Memory B cell (primary cell): ENCODE measurements at regions not wholly inside any gene's neighbourhood (a gene's known extent, or its start where the extent isn't known, plus 50 kb on each side); places are given as distances from the start of the nearest gene placed in this dataset.
"Not testable (repeated sequence)": the region's sequence is repeated elsewhere in the genome, so short reads cannot be mapped to it uniquely, and the experiment has no call there.

Experiments used
- ATAC-seq: fragments of 150-1000 bp; cut with Tn5 transposase; 2 replicates; pipeline ENCODE4 v1.10.0; 2021; ENCODE audit warnings: low read depth, mild to moderate bottlenecking, moderate library complexity
- DNase-seq, 2 donors: peaks; one replicate each; pipeline ENCODE4 v3.0.0; 2022; ENCODE audit warnings: low spot score in 2 of 2
- H3K27ac Mint-ChIP-seq: one replicate; pipeline ENCODE4 v1.8.0; 2022; ENCODE audit warnings: mild to moderate bottlenecking, moderate library complexity, mixed read lengths
- H3K27me3 Mint-ChIP-seq: one replicate; pipeline ENCODE4 v1.8.0; 2022; ENCODE audit warnings: mixed read lengths
- H3K36me3 Mint-ChIP-seq: one replicate; pipeline ENCODE4 v1.8.0; 2022; ENCODE audit warnings: mild to moderate bottlenecking, mixed read lengths
- H3K4me1 Mint-ChIP-seq: one replicate; pipeline ENCODE4 v1.8.0; 2022; ENCODE audit warnings: mixed read lengths
- H3K4me3 Mint-ChIP-seq: one replicate; pipeline ENCODE4 v1.8.0; 2022; ENCODE audit warnings: mild to moderate bottlenecking, moderate library complexity, mixed read lengths
- H3K9me3 Mint-ChIP-seq: one replicate; pipeline ENCODE4 v1.8.0; 2022; ENCODE audit warnings: mixed read lengths

DNA sequence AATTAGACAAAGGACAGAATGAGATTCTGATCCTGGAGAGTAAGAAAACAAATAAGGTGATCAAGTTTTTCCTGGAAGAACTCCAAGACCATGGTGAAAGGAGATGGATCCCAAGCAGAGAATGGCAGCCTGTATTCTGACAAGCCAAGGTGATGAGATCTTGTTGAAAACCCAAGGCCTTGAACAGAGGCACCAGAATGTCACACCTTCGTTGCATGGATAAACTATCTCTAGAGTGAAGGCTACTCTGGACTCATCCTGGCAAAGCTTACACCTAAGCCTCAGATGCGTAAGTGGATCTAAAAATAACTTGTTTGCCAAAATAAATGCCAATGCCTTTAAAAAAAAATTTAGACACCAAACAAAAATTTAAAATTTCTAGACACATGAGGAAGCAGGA, 605.9 kb downstream of the ETNK1 start:
- no peak for ATAC-seq
- no peak overlapping the region for H3K4me3 Mint-ChIP-seq
- no peak overlapping the region for H3K27ac Mint-ChIP-seq
- H3K9me3 Mint-ChIP-seq, result no peaks in the 10 kb centered on the region
- peaks cover 2% of the 10 kb centered on the region for H3K27me3 Mint-ChIP-seq
- no peaks in the 10 kb centered on the region for H3K36me3 Mint-ChIP-seq
- no peaks in the 10 kb centered on the region for H3K4me1 Mint-ChIP-seq
- no peak for DNase-seq

DNA sequence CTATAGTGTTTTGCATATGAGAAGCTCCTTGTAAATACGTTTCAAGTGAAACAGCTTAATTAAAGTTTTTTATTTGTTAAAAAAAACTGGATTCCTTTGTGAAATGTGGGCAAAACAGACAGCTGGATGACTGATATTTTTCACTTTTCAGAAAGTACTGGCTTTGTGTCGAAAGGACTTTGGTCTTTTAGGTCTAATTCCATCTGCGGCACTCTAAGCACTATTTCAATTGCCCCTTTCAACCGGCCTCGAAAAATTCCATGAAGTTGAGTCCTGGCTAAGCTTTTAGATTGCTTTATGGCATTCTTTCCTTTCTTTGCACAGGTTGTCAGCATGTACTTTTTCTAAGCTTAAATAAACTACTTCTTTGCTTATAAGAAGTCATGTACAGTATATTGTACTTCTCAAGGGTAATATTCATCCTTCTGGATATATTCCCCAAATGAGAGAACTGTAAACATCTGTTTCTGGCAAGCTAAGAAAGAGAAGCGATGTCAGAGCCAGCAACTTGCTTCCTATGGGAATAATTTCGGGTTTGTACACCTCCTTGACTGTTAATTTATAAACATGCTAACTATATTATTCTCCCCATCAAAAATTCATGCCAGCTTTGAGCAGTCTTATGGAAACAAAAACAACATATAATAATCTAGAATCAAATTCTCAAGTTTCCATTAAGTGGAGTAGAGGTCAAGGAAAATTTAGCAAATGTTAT, 611.3 kb downstream of the ETNK1 start:
- Mint-ChIP-seq H3K4me3 (no peak overlapping the region), H3K27ac (no peak overlapping the region)

GRCh38 chr12:23236811-23237210, 611.8 kb downstream of the ETNK1 start:
- Mint-ChIP-seq H3K4me3 (no peak overlapping the region), H3K36me3 (no peaks in the 10 kb centered on the region), H3K4me1 (no peaks in the 10 kb centered on the region), H3K27ac (no peak overlapping the region), H3K27me3 (no peaks in the 10 kb centered on the region), H3K9me3 (no peaks in the 10 kb centered on the region)
- DNase-seq, result no peak
- no peak for ATAC-seq

More for the DNA sequence above, 611.3 kb downstream of the ETNK1 start:
- Mint-ChIP-seq H3K4me1 (no peaks in the 10 kb centered on the region), H3K27me3 (no peaks in the 10 kb centered on the region), H3K36me3 (no peaks in the 10 kb centered on the region), H3K9me3 (no peaks in the 10 kb centered on the region)
- DNase-seq (no peak), ATAC-seq (no peak)

GRCh38 chr12:23238190-23238589, 613.2 kb downstream of the ETNK1 start:
- H3K9me3 Mint-ChIP-seq, result no peaks in the 10 kb centered on the region
- H3K36me3 Mint-ChIP-seq, result no peaks in the 10 kb centered on the region
- no peaks in the 10 kb centered on the region for H3K4me1 Mint-ChIP-seq
- no peaks in the 10 kb centered on the region for H3K27me3 Mint-ChIP-seq
- no peak overlapping the region for H3K27ac Mint-ChIP-seq
- DNase-seq (no peak), ATAC-seq (no peak)
- no peak overlapping the region for H3K4me3 Mint-ChIP-seq

DNA sequence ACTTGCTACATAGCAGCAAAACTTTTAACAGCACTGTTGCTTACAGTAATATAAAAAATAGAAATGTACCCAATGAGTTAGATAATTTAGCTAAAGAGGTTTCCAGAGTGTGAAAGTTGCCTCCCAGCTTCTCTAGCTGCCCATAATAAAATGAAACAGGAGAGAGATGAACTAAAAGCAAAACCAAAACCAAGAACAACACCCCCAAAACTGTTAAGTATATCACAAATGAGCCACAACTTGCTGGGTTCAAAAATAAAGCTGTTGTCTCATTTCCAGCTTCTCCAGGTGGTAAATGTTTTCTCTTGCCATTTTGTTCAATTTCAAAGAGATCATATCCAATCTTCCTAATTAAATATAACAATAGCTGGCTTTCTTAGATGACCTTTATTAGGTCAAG, 614.0 kb downstream of the ETNK1 start:
- Mint-ChIP-seq H3K36me3 (no peaks in the 10 kb centered on the region), H3K4me1 (no peaks in the 10 kb centered on the region), H3K9me3 (no peaks in the 10 kb centered on the region), H3K27ac (no peak overlapping the region), H3K4me3 (no peak overlapping the region), H3K27me3 (no peaks in the 10 kb centered on the region)
- ATAC-seq (no peak), DNase-seq (no peak)

DNA sequence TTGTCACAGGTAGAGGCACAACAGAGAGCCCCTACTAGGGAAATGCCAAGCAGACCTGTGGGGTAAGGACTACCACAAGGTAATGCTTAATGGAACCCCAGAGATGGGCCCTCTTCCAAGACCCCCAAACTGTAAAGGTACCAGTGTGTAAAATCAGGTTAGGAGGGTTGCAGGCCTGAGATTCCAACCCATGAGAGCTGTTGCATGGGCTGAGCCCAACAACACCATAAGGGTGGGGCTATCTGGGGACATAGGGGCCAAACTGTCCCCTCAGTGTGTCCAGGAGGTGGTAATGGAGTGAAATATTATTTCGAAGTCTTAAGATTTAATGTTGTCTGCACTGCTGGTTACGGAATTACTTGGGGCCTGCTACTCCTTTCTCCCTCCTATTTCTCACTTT, 620.2 kb downstream of the ETNK1 start:
- no peak for DNase-seq

GRCh38 chr12:23253191-23253590, 628.2 kb downstream of the ETNK1 start:
- H3K36me3 Mint-ChIP-seq, result no peaks in the 10 kb centered on the region
- no peaks in the 10 kb centered on the region for H3K4me1 Mint-ChIP-seq
- H3K27ac Mint-ChIP-seq, result no peak overlapping the region
- H3K27me3 Mint-ChIP-seq, result peaks cover 6% of the 10 kb centered on the region
- no peaks in the 10 kb centered on the region for H3K9me3 Mint-ChIP-seq
- H3K4me3 Mint-ChIP-seq, result no peak overlapping the region
- ATAC-seq (no peak), DNase-seq (no peak)

More for the DNA sequence above, 620.2 kb downstream of the ETNK1 start:
- Mint-ChIP-seq H3K9me3 (no peaks in the 10 kb centered on the region), H3K4me3 (no peak overlapping the region), H3K36me3 (no peaks in the 10 kb centered on the region), H3K4me1 (no peaks in the 10 kb centered on the region), H3K27me3 (peaks cover 2% of the 10 kb centered on the region), H3K27ac (no peak overlapping the region)
- ATAC-seq, result no peak

DNA sequence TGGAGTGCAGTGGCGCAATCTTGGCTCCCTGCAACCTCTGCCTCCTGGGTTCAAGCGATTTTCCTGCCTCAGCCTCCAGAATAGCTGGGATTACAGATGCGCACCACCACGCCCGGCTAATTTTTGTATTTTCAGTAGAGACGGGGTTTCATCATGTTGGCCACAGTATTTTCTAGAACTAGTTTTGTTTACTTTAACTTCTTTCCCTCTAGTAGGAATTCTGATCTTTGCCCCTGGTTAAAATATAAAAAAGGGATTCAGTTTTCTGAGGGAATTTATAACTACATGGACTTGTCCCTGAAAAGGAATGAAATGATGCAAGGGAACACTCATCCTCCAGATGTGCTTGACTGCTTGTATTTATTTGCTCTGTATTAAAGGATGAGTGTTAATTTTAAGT, 628.9 kb downstream of the ETNK1 start:
- DNase-seq, result not testable (repeated sequence)

DNA sequence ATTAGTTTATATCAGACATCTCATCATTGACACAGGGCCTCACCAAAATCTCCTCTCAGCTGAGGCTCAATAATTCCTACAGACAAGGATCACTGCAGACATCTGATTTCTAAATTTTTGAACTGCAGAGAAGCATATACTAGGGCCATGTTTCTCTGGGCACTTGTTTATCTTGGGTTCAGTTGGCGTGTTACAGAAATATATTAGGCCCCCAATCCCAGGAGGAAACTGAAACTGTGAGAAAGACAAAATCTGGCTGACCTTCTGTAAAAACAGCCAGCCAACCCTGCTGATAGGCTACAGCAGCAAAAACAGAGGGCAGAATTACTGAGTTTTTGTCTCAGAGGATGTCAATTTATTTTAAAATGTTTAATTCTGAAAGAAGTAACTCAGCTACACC, 634.6 kb downstream of the ETNK1 start:
- H3K4me3 Mint-ChIP-seq, result no peak overlapping the region
- H3K36me3 Mint-ChIP-seq, result no peaks in the 10 kb centered on the region
- peaks cover 9% of the 10 kb centered on the region for H3K27me3 Mint-ChIP-seq
- H3K4me1 Mint-ChIP-seq, result no peaks in the 10 kb centered on the region
- no peak overlapping the region for H3K27ac Mint-ChIP-seq
- DNase-seq, result no peak
- H3K9me3 Mint-ChIP-seq, result no peaks in the 10 kb centered on the region
- no peak for ATAC-seq

More for the DNA sequence above, 628.9 kb downstream of the ETNK1 start:
- not testable (repeated sequence) for H3K4me3 Mint-ChIP-seq, ATAC-seq, H3K4me1 Mint-ChIP-seq, H3K9me3 Mint-ChIP-seq, H3K36me3 Mint-ChIP-seq, H3K27ac Mint-ChIP-seq, H3K27me3 Mint-ChIP-seq

- H3K27me3 Mint-ChIP-seq, result peaks cover 5% of the 10 kb centered on the region
- H3K4me1 Mint-ChIP-seq, result no peaks in the 10 kb centered on the region
- no peak overlapping the region for H3K27ac Mint-ChIP-seq
- H3K36me3 Mint-ChIP-seq, result no peaks in the 10 kb centered on the region
- no peaks in the 10 kb centered on the region for H3K9me3 Mint-ChIP-seq
- ATAC-seq (no peak), DNase-seq (no peak)
- no peak overlapping the region for H3K4me3 Mint-ChIP-seq
Measured at GRCh38 chr12:23262670-23263069, 637.7 kb downstream of the ETNK1 start.

GRCh38 chr12:23277831-23278230, 652.9 kb downstream of the ETNK1 start:
- no peak overlapping the region for H3K27ac Mint-ChIP-seq
- H3K36me3 Mint-ChIP-seq, result no peaks in the 10 kb centered on the region
- ATAC-seq (no peak), DNase-seq (no peak)
- H3K27me3 Mint-ChIP-seq, result no peaks in the 10 kb centered on the region
- H3K9me3 Mint-ChIP-seq, result no peaks in the 10 kb centered on the region
- H3K4me1 Mint-ChIP-seq, result no peaks in the 10 kb centered on the region
- H3K4me3 Mint-ChIP-seq, result no peak overlapping the region

DNA sequence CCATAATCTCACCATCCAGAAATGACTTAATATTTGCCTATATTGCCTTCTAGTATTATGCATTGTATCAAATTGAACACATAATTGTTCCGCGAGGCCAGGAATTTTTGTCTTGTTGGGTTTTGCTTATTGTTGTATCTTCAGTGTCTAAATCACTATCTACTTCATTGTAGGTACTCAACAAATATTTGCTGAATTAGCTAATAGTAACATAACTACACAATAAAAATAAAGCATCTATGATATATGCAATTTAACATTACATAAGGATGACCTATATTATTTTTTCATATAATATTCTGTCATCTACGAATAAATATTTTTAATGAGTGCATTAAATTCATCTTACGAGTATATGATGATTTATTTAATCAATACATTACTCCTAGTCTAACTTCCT, 656.3 kb downstream of the ETNK1 start:
- no peak overlapping the region for H3K27ac Mint-ChIP-seq
- no peak overlapping the region for H3K4me3 Mint-ChIP-seq
- H3K4me1 Mint-ChIP-seq, result no peaks in the 10 kb centered on the region
- DNase-seq, result no peak
- no peak for ATAC-seq
- no peaks in the 10 kb centered on the region for H3K36me3 Mint-ChIP-seq
- no peaks in the 10 kb centered on the region for H3K27me3 Mint-ChIP-seq
- peaks cover 4% of the 10 kb centered on the region for H3K9me3 Mint-ChIP-seq

DNA sequence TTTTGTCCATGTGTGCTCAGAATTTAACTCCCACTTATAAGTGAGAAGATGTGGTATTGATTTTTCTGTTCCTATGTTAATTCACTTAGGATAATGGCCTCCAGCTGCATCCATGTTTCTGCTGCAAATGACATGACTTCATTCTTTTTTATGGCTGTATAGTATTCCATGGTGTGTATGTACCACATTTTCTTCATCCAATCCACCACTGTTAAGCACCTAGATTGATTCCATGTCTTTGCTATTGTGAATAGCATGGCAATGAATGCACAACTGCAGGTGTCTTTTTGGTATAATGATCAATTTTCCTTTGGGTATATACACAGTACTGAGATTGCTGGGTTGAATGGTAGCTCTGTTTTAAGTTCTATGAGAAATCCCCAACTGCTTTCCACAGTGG, 657.7 kb downstream of the ETNK1 start:
- ATAC-seq (no peak), DNase-seq (no peak)
- Mint-ChIP-seq H3K27ac (no peak overlapping the region), H3K4me1 (no peaks in the 10 kb centered on the region), H3K4me3 (no peak overlapping the region), H3K36me3 (no peaks in the 10 kb centered on the region), H3K9me3 (peaks cover 4% of the 10 kb centered on the region), H3K27me3 (no peaks in the 10 kb centered on the region)

DNA sequence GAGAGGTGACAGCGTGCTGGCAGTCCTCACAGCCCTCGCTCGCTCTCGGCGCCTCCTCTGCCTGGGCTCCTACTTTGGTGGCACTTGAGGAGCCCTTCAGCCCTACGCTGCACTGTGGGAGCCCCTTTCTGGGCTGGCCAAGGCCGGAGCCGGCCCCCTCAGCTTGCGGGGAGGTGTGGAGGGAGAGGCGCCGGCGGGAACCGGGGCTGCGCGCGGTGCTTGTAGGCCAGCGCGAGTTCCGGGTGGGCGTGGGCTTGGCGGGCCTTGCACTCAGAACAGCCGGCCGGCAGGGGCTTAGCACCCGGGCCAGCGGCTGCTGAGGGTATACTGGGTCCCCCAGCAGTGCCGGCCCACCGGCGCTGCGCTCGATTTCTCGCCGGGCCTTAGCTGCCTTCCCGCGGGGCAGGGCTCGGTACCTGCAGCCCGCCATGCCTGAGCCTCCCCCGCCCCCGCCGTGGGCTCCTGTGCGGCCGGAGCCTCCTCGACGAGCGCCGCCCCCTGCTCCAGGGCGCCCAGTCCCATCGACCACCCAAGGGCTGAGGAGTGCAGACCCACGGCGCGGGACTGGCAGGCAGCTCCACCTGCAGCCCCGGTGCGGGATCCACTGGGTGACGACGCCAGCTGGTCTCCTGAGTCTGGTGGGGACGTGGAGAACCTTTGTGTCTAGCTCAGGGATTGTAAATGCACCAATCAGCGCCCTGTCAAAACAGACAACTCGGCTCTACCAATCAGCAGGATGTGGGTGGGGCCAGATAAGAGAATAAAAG, 661.0 kb downstream of the ETNK1 start:
- H3K4me1 Mint-ChIP-seq, ATAC-seq, H3K4me3 Mint-ChIP-seq: not testable (repeated sequence)

More for the DNA sequence above, 661.0 kb downstream of the ETNK1 start:
- H3K27me3 Mint-ChIP-seq, H3K9me3 Mint-ChIP-seq, H3K27ac Mint-ChIP-seq, DNase-seq, H3K36me3 Mint-ChIP-seq: not testable (repeated sequence)
